HL-60 (cell line): ENCODE measurements at regions not wholly inside any gene's neighbourhood (a gene's known extent, or its start where the extent isn't known, plus 50 kb on each side); places are given as distances from the start of the nearest gene placed in this dataset.

Experiments used
- CTCF ChIP-seq: IDR thresholded peaks from one replicate; pipeline ENCODE4 v1.5.1; 2011; ENCODE audit warnings: low read length, control low read depth, inconsistent platforms; ENCODE audit not compliant: insufficient read depth
- REST ChIP-seq: IDR thresholded peaks from 2 replicates; pipeline ENCODE4 v1.6.1; 2012; ENCODE audit warnings: low read depth; ENCODE audit not compliant: insufficient replicate concordance

- TF ChIP-seq CTCF (no peak), REST (no peak)
These were observed 80.7 kb upstream of the GRAMD1B start for GRCh38 chr11:123349382-123349781.
